ENCODE measurements at regions not wholly inside any gene's neighbourhood (a gene's known extent, or its start where the extent isn't known, plus 50 kb on each side); places are given as distances from the start of the nearest gene placed in this dataset.

DNA sequence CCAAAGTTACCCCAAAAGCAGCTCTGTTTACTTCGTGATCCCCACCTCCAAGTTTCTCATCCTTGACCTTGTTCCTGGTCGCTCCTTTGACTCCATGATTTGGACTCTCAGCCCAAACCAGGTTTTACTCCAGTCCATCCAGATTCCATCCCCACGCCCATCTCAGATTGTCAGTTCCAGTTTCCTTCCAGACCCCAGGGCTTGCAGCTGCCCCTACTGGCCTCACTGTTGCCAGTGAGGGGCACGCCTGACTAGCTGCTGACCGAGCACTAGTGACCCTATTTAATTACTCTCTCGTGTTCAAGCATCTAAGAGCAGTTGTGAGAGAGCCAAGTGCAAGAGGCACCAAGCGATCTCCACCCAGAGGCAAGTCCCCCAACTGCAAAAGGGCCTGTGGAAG lies 155.1 kb upstream of the FUT8 start:
- H3K9me3 ChIP-seq (ENCODE audit: low read depth), result no peaks in the 10 kb centered on the region
- H3K4me2 ChIP-seq (ENCODE audit: unreplicated experiment), result peak overlapping the region; percentile 43
- H3F3A ChIP-seq (ENCODE audit: insufficient read depth), result peaks cover 53% of the 10 kb centered on the region
- H3K79me2 ChIP-seq (ENCODE audit: insufficient read depth), result no peaks in the 10 kb centered on the region
- H3K27me3 ChIP-seq (replicated peaks; ENCODE audit: insufficient read depth), result no peaks in the 10 kb centered on the region
- H3K9ac ChIP-seq, result no peak overlapping the region
- H4K20me1 ChIP-seq (ENCODE audit: insufficient read depth), result no peaks in the 10 kb centered on the region
- TF ChIP-seq EZH2phosphoT487 (IDR thresholded peaks at IDR 0.05; ENCODE audit: insufficient read depth, low read depth) (no peak), EZH2 (IDR thresholded peaks at IDR 0.05; ENCODE audit: insufficient read depth, poor library complexity, severe bottlenecking) (no peak)
- WGBS, 2 experiments (ENCODE audit: low coverage in 1 of 2, low lambda C conversion rate in 2 of 2, missing lambda C conversion rate in 2 of 2), result 82 to 90% methylated on average over 7 of the region's 7 CpGs
- no peak overlapping the region for H3K4me3 ChIP-seq
- in situ Hi-C loops (cut with MboI), result no loop called here
- H3K4me1 ChIP-seq (ENCODE audit: insufficient read depth), result peaks cover 61% of the 10 kb centered on the region
- DNase-seq, result no peak
- H3K27ac ChIP-seq, result peak overlapping the region; percentile 64
- no peak overlapping the region for H2AFZ ChIP-seq
- no peaks in the 10 kb centered on the region for H3K36me3 ChIP-seq (ENCODE audit: low read depth)
- no peaks in the 10 kb centered on the region for H3K9me2 ChIP-seq (ENCODE audit: insufficient read depth)

DNA sequence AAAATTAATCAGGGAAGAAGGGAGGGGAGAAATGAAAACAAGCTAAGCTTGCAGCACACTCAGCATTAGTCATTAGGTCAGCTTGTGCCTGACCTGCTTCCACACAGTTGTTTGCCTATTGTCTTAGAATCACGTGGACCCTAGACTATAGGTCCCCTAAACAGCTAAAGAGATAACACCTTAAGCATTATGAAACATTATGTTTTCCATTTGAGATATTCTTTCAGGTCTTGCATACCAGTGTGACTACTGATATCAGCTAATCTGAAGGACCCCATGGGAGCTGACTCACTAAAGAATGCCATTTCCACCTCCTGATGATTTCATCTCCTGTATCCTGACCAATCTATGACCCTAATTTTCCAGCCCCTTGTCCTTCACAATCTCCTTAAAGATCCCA lies 154.1 kb upstream of the FUT8 start:
- H3K9me3 ChIP-seq (ENCODE audit: low read depth), result no peaks in the 10 kb centered on the region
- H3K4me2 ChIP-seq (ENCODE audit: unreplicated experiment), result peak overlapping the region; percentile 43
- in situ Hi-C loops (cut with MboI), result no loop called here
- H3K27ac ChIP-seq, result peak overlapping the region; percentile 64
- H3F3A ChIP-seq (ENCODE audit: insufficient read depth), result peaks cover 48% of the 10 kb centered on the region
- no peaks in the 10 kb centered on the region for H3K36me3 ChIP-seq (ENCODE audit: low read depth)
- no peaks in the 10 kb centered on the region for H3K27me3 ChIP-seq (replicated peaks; ENCODE audit: insufficient read depth)
- DNase-seq, result peak; percentile 79
- no peaks in the 10 kb centered on the region for H4K20me1 ChIP-seq (ENCODE audit: insufficient read depth)
- H3K9me2 ChIP-seq (ENCODE audit: insufficient read depth), result no peaks in the 10 kb centered on the region
- H2AFZ ChIP-seq, result no peak overlapping the region
- TF ChIP-seq EZH2 (IDR thresholded peaks at IDR 0.05; ENCODE audit: insufficient read depth, poor library complexity, severe bottlenecking), result no peak
- no peak for TF ChIP-seq EZH2phosphoT487 (IDR thresholded peaks at IDR 0.05; ENCODE audit: insufficient read depth, low read depth)
- no peak overlapping the region for H3K9ac ChIP-seq
- 0 to 3% methylated on average over 1 of the region's 1 CpG for WGBS, 2 experiments (ENCODE audit: low coverage in 1 of 2, low lambda C conversion rate in 2 of 2, missing lambda C conversion rate in 2 of 2)
- H3K79me2 ChIP-seq (ENCODE audit: insufficient read depth), result no peaks in the 10 kb centered on the region
- no peak overlapping the region for H3K4me3 ChIP-seq
- peaks cover 56% of the 10 kb centered on the region for H3K4me1 ChIP-seq (ENCODE audit: insufficient read depth)

DNA sequence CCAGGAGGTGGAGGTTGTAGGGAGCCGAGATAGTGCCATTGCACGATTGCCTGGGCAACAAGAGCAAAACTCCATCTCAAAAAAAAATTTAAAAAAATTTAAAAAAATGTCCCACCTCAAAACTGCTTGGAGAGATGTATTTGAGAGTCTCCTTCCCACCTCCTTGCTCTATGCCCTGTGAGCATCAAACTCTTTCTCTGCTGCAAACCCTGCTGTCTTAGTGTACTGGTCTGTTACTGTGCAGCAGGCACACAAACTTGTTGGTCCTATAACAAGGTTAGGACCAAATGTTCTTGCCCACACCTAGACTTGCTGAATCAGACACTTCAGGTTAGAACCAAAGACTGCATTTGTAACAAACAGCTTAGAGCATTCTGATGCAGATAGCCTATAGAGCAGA lies 153.5 kb upstream of the FUT8 start:
- no peak overlapping the region for H3K9ac ChIP-seq
- TF ChIP-seq EZH2phosphoT487 (IDR thresholded peaks at IDR 0.05; ENCODE audit: insufficient read depth, low read depth), result no peak
- TF ChIP-seq EZH2 (IDR thresholded peaks at IDR 0.05; ENCODE audit: insufficient read depth, poor library complexity, severe bottlenecking), result no peak
- peaks cover 48% of the 10 kb centered on the region for H3F3A ChIP-seq (ENCODE audit: insufficient read depth)
- H3K4me2 ChIP-seq (ENCODE audit: unreplicated experiment), result no peak overlapping the region
- 97 to 100% methylated on average over 2 of the region's 2 CpGs for WGBS, 2 experiments (ENCODE audit: low coverage in 1 of 2, low lambda C conversion rate in 2 of 2, missing lambda C conversion rate in 2 of 2)
- H3K9me2 ChIP-seq (ENCODE audit: insufficient read depth), result no peaks in the 10 kb centered on the region
- in situ Hi-C loops (cut with MboI), result no loop called here
- peaks cover 54% of the 10 kb centered on the region for H3K4me1 ChIP-seq (ENCODE audit: insufficient read depth)
- H3K36me3 ChIP-seq (ENCODE audit: low read depth), result no peaks in the 10 kb centered on the region
- no peaks in the 10 kb centered on the region for H3K27me3 ChIP-seq (replicated peaks; ENCODE audit: insufficient read depth)
- H3K27ac ChIP-seq, result peak overlapping the region; percentile 64
- no peaks in the 10 kb centered on the region for H4K20me1 ChIP-seq (ENCODE audit: insufficient read depth)
- H3K4me3 ChIP-seq, result no peak overlapping the region
- no peaks in the 10 kb centered on the region for H3K9me3 ChIP-seq (ENCODE audit: low read depth)
- no peaks in the 10 kb centered on the region for H3K79me2 ChIP-seq (ENCODE audit: insufficient read depth)
- DNase-seq, result no peak
- no peak overlapping the region for H2AFZ ChIP-seq

DNA sequence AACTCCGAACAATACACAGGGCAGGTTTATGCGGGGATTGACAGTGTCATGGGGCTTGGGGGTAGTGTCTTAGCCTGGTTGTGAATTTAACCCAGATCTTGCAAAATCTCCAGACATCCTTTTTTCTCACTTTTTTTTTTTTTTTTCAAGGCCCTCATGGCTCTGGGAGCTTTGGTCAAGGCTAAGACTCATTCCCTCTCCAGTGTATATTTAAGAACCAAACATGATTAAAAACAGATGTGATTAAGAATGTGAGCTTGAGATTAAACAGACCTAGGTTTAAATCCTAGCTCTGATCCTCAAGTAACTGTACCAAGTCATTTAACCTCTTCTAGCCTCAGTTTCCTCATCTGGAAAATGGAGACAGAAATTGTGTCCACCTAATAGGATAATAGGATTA lies 151.7 kb upstream of the FUT8 start:
- Histone ChIP-seq H4K20me1 (ENCODE audit: insufficient read depth) (no peaks in the 10 kb centered on the region), H3K9me3 (ENCODE audit: low read depth) (no peaks in the 10 kb centered on the region), H3K4me1 (ENCODE audit: insufficient read depth) (peaks cover 40% of the 10 kb centered on the region), H3F3A (ENCODE audit: insufficient read depth) (peaks cover 48% of the 10 kb centered on the region), H3K9ac (no peak overlapping the region), H3K4me3 (no peak overlapping the region), H3K9me2 (ENCODE audit: insufficient read depth) (no peaks in the 10 kb centered on the region), H3K79me2 (ENCODE audit: insufficient read depth) (no peaks in the 10 kb centered on the region), H2AFZ (no peak overlapping the region), H3K27me3 (replicated peaks; ENCODE audit: insufficient read depth) (no peaks in the 10 kb centered on the region), H3K36me3 (ENCODE audit: low read depth) (no peaks in the 10 kb centered on the region), H3K27ac (peak overlapping the region; percentile 30), H3K4me2 (ENCODE audit: unreplicated experiment) (no peak overlapping the region)
- TF ChIP-seq EZH2 (IDR thresholded peaks at IDR 0.05; ENCODE audit: insufficient read depth, poor library complexity, severe bottlenecking) (no peak), EZH2phosphoT487 (IDR thresholded peaks at IDR 0.05; ENCODE audit: insufficient read depth, low read depth) (no peak)
- in situ Hi-C loops (cut with MboI), result no loop called here
- DNase-seq, result peak; percentile 82
- WGBS, 2 experiments (ENCODE audit: low coverage in 1 of 2, low lambda C conversion rate in 2 of 2, missing lambda C conversion rate in 2 of 2), result 81 to 91% methylated on average over 2 of the region's 2 CpGs

DNA sequence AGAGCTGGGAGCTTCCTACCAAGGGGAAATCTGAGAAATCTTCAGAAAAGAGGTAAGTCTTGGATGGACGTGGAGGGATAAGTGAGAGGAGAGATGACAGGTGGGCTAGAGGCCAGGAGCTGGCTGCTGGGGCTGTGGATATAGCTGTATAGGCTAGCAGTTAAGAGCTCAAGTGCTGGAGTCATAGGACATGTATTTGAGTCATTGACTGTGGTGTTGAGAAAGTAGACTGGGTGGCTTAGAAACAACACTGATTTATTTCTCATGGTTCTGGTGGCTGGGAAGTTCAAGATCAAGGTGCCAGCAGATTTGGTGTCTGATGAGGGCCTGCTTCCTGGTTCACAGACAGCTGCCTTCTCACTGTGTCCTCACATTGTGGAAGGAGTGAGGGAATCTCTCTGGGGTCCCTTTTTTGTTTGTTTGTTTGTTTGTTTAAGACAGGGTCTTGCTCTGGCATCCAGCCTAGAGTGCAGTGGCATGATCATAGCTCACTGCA lies 151.1 kb upstream of the FUT8 start:
- TF ChIP-seq EZH2 (IDR thresholded peaks at IDR 0.05; ENCODE audit: insufficient read depth, poor library complexity, severe bottlenecking) (no peak), EZH2phosphoT487 (IDR thresholded peaks at IDR 0.05; ENCODE audit: insufficient read depth, low read depth) (no peak)
- Histone ChIP-seq H3F3A (ENCODE audit: insufficient read depth) (peaks cover 48% of the 10 kb centered on the region), H3K79me2 (ENCODE audit: insufficient read depth) (no peaks in the 10 kb centered on the region), H3K9ac (no peak overlapping the region), H3K36me3 (ENCODE audit: low read depth) (no peaks in the 10 kb centered on the region), H3K9me2 (ENCODE audit: insufficient read depth) (no peaks in the 10 kb centered on the region), H2AFZ (no peak overlapping the region), H3K4me1 (ENCODE audit: insufficient read depth) (peaks cover 40% of the 10 kb centered on the region), H3K27me3 (replicated peaks; ENCODE audit: insufficient read depth) (no peaks in the 10 kb centered on the region), H3K4me2 (ENCODE audit: unreplicated experiment) (no peak overlapping the region), H3K27ac (peak overlapping the region; percentile 28; the same call in 1 of the 2 replicates), H3K9me3 (ENCODE audit: low read depth) (no peaks in the 10 kb centered on the region), H4K20me1 (ENCODE audit: insufficient read depth) (no peaks in the 10 kb centered on the region), H3K4me3 (no peak overlapping the region)
- 94 to 96% methylated on average over 1 of the region's 1 CpG for WGBS, 2 experiments (ENCODE audit: low coverage in 1 of 2, low lambda C conversion rate in 2 of 2, missing lambda C conversion rate in 2 of 2)
- in situ Hi-C loops (cut with MboI), result no loop called here
- peak; percentile 60 for DNase-seq
